HG02678 (cell line): ENCODE measurements at regions not wholly inside any gene's neighbourhood (a gene's known extent, or its start where the extent isn't known, plus 50 kb on each side); places are given as distances from the start of the nearest gene placed in this dataset.
"Not testable (repeated sequence)": the region's sequence is repeated elsewhere in the genome, so short reads cannot be mapped to it uniquely, and the experiment has no call there.

Experiments used
- ATAC-seq: cut with Tn5 transposase; IDR thresholded peaks from one replicate; pipeline ENCODE4 v1.9.1; 2021; ENCODE audit warnings: mild to moderate bottlenecking, moderate library complexity; ENCODE audit not compliant: unreplicated experiment

- ATAC-seq, result not testable (repeated sequence)
Measured at GRCh38 chr3:75434276-75434912, 229.7 kb upstream of the FRG2C start.

- peak; percentile 98 for ATAC-seq
Measured at GRCh38 chr3:75434913-75435793, 229.0 kb upstream of the FRG2C start.

GRCh38 chr3:75435794-75436400 is 228.2 kb upstream of the FRG2C start:
- ATAC-seq, result not testable (repeated sequence)

- ATAC-seq, result not testable (repeated sequence)
Measured at GRCh38 chr3:75440986-75441385, 223.1 kb upstream of the FRG2C start.

- not testable (repeated sequence) for ATAC-seq
Measured at GRCh38 chr3:75444634-75445033, 219.5 kb upstream of the FRG2C start.

- ATAC-seq, result not testable (repeated sequence)
Measured at GRCh38 chr3:75445234-75445633, 218.9 kb upstream of the FRG2C start.

- ATAC-seq, result not testable (repeated sequence)
Measured at GRCh38 chr3:75446948-75447347, 217.2 kb upstream of the FRG2C start.

GRCh38 chr3:75453328-75453727 is 210.8 kb upstream of the FRG2C start:
- ATAC-seq, result not testable (repeated sequence)

- not testable (repeated sequence) for ATAC-seq
Measured at GRCh38 chr3:75453839-75454238, 210.3 kb upstream of the FRG2C start.

GRCh38 chr3:75474530-75474929 is 189.6 kb upstream of the FRG2C start:
- not testable (repeated sequence) for ATAC-seq

- not testable (repeated sequence) for ATAC-seq
Measured at GRCh38 chr3:75496600-75496999, 167.5 kb upstream of the FRG2C start.

- ATAC-seq, result not testable (repeated sequence)
Measured at GRCh38 chr3:75500357-75500756, 163.8 kb upstream of the FRG2C start.

GRCh38 chr3:75502171-75502570 is 162.0 kb upstream of the FRG2C start:
- ATAC-seq, result not testable (repeated sequence)

GRCh38 chr3:75502769-75503756 is 161.1 kb upstream of the FRG2C start:
- not testable (repeated sequence) for ATAC-seq

GRCh38 chr3:75506603-75507002 is 157.5 kb upstream of the FRG2C start:
- no peak for ATAC-seq

GRCh38 chr3:75507956-75508355 is 156.2 kb upstream of the FRG2C start:
- ATAC-seq, result not testable (repeated sequence)

GRCh38 chr3:75527657-75528056 is 136.5 kb upstream of the FRG2C start:
- ATAC-seq, result not testable (repeated sequence)

- ATAC-seq, result not testable (repeated sequence)
Measured at GRCh38 chr3:75552095-75552494, 112.0 kb upstream of the FRG2C start.

GRCh38 chr3:75564427-75564826 is 99.7 kb upstream of the FRG2C start:
- ATAC-seq, result not testable (repeated sequence)

GRCh38 chr3:75572303-75572702 is 91.8 kb upstream of the FRG2C start:
- not testable (repeated sequence) for ATAC-seq
